NCI-H82 treated with DMSO at 0.1 percent for 48 hours (cell line): ENCODE measurements at regions not wholly inside any gene's neighbourhood (a gene's known extent, or its start where the extent isn't known, plus 50 kb on each side); places are given as distances from the start of the nearest gene placed in this dataset.
"Not testable (repeated sequence)": the region's sequence is repeated elsewhere in the genome, so short reads cannot be mapped to it uniquely, and the experiment has no call there.

Source experiments
- DNase-seq: peaks from one replicate; lab custom pipeline; 2025; ENCODE audit not compliant: unreplicated experiment; lab: John Stamatoyannopoulos, UW

DNA sequence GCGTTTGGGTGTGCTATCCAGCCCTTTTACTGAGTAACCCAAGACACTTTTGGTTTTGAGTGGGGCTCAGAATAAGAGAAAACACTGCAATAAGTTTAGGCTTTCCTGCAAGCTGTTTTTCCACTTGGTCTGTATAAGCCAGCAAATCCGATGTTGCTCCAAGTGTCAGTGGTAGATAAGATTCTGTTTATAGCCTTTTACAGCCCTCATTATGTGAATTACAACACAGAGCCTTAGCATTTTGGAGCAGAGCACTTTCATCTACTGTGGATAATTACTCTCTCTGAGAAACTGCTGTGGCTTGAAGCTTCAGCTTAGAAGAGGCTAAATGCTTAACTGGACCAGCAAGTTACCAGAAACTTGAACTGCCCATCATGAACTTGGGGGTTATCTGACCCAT is 601.1 kb downstream of the JRKL start:
- DNase-seq = no peak

DNA sequence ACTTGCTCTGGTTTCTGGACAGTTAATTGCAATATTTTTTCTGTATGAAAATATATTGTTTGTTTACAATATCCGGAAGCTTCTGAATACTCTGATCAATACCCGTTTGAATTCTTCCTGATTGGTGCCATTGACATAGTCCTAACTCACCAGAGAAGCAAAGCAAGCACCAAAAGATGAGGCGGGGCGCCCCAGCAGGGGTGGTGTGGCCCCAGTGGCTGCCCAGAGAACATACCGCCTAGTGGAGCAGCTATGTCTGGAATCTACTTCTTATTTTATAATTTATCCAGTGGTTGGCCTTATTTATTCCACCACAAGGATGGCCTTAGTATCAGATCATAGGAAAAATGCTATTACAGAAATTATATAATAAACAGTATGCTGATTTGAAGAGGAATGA is 610.7 kb downstream of the JRKL start:
- no peak for DNase-seq

DNA sequence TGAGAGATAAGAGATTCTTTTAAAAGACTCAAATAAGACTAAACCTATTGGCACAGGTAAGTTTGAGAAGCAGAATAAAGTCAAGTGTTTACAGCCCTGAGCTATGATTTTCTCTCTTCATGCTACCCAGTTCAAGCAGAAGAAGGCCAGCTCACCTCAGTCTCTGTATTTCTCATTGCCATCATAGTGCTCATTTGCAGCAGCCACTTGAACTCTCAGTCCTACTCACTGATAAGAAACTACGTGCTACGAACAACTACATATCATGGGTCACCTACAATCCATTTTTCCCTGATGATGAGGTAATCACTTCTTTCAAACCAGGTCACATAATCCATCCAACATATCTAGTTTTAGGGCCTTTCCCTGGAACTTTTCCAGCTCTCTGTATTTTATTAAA is 617.5 kb downstream of the JRKL start:
- DNase-seq = no peak

- DNase-seq = no peak
Measured at GRCh38 chr11:97009613-97010012, 619.8 kb downstream of the JRKL start.

DNA sequence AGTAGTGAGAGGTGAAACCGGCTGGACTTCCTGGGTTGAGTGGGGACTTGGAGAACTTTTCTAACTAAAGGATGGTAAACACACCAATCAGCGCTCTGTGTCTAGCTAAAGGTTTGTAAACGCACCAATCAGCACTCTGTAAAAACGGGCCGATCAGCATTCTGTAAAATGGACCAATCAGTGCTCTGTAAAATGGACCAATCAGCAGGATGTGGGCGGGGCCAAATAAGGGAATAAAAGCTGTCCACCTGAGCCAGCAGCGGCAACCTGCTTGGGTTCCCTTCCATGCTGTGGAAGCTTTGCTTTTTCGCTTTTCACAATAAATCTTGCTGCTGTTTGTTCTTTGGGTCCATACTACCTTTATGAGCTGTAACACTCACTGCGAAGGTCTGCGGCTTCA is 621.2 kb downstream of the JRKL start:
- not testable (repeated sequence) for DNase-seq

GRCh38 chr11:97015327-97015726 is 625.5 kb downstream of the JRKL start:
- DNase-seq = no peak

DNA sequence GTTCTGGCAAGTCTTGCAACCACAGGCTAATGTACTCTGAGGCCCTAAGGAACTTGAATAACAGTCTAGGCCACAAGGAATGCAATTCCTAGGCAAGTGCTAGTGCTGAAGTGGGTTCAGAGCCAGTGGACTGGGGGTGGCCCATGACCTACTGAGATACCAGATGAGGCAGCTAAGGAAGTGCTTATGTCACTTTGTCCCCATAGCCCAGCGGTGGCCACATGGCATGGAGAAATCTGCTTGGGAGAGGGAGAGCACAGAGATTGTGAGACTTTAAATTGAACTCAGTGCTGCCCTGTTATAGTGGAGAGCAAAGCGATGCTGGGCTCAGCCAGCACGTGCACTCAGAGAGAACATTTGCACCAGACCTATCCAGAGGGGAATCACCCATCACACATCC is 629.5 kb downstream of the JRKL start:
- DNase-seq = no peak

- no peak for DNase-seq
Measured at GRCh38 chr11:97019754-97020153, 629.9 kb downstream of the JRKL start.

- DNase-seq = no peak
Measured at GRCh38 chr11:97022955-97023354, 633.1 kb downstream of the JRKL start.

GRCh38 chr11:97028836-97029406 is 639.1 kb downstream of the JRKL start:
- no peak for DNase-seq

DNA sequence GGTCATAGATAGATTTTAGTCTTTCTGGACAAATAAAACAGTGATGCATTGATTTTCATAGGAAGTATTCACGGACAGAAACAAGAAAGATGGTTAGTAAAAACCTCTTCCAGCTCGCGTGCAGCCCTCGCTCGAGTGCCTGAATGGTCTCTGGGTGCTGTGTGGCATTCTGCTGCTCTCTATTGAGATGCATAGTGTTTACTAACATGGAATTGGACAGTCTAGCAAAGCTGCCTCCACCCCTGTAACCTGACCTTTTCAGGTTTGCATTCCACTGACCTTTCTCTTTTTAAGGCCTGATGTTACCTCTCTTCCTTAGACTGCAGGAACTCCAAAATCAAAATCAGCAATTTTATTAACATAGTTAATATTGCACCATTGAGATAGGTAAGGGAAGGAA is 643.4 kb downstream of the JRKL start:
- DNase-seq = no peak

- no peak for DNase-seq
Measured at GRCh38 chr11:97048481-97048880, 658.7 kb downstream of the JRKL start.

GRCh38 chr11:97060184-97060583 is 670.4 kb downstream of the JRKL start:
- no peak for DNase-seq

- no peak for DNase-seq
Measured at GRCh38 chr11:97069160-97069559, 679.3 kb downstream of the JRKL start.

GRCh38 chr11:97072420-97072819 is 682.6 kb downstream of the JRKL start:
- DNase-seq = no peak

- DNase-seq = not testable (repeated sequence)
Measured at GRCh38 chr11:97076666-97077065, 686.9 kb downstream of the JRKL start.

DNA sequence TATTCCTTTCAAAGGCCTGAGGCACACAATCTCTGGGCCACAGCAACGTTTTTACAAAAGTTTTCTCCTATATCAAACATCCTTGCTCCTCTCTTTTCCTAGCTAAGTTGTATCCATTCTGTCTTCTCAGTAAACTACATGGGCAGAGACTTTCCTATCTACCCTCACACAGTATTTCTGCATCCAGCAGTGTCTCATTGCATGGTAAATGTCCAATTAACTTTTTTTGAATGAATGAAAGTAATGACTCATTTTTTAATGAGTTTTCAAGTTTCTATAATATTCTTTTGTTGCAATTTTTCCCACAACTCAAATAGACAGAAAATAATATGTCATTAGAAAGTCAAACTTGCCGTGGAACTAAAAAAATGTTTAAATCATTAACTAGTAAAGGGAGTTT is 688.6 kb downstream of the JRKL start:
- no peak for DNase-seq

GRCh38 chr11:97079244-97079643 is 689.4 kb downstream of the JRKL start:
- no peak for DNase-seq

DNA sequence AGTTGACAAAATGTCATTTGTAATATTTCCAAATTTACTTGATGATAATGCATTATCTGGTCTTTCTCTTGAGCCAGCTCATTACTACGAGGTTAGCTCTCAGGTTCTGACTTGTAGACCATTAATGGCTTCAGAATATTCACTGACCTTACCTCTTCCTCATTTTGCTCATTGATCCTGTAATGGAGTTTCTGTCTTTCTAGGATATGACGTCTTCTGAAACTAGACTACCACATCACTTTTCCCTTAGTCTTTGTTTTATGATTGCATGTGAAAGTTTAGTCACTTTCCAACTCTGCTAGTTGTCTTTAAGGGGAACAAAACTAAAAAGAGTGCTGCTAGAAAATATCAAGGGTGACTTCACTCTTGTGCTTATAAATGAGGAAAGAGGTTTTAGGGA is 697.6 kb downstream of the JRKL start:
- no peak for DNase-seq

- DNase-seq = peak; percentile 6
Measured at GRCh38 chr11:97092823-97093222, 703.0 kb downstream of the JRKL start.

GRCh38 chr11:97102180-97102579 is 712.4 kb downstream of the JRKL start:
- DNase-seq = not testable (repeated sequence)

GRCh38 chr11:97107604-97108003 is 717.8 kb downstream of the JRKL start:
- DNase-seq = no peak

- DNase-seq = no peak
Measured at GRCh38 chr11:97109078-97109477, 719.3 kb downstream of the JRKL start.

GRCh38 chr11:97110376-97110775 is 720.6 kb downstream of the JRKL start:
- DNase-seq = no peak
